H1 (cell line): ENCODE measurements at regions not wholly inside any gene's neighbourhood (a gene's known extent, or its start where the extent isn't known, plus 50 kb on each side); places are given as distances from the start of the nearest gene placed in this dataset.

Experiments used
- ATF2 ChIP-seq: IDR thresholded peaks from 2 replicates; pipeline ENCODE4 v1.6.1; 2012; ENCODE audit warnings: low read length, inconsistent platforms
- EZH2 ChIP-seq: fragments of 200-600 bp; sonication (generic); IDR thresholded peaks from 2 replicates; pipeline ENCODE4 v1.7.1; 2012; ENCODE audit warnings: low read depth, mild to moderate bottlenecking, moderate library complexity, low read length, inconsistent platforms; ENCODE audit not compliant: severe bottlenecking
- HDAC6 ChIP-seq: IDR thresholded peaks from one replicate; pipeline ENCODE4 v1.7.1; 2012; ENCODE audit warnings: low read depth, mild to moderate bottlenecking, inconsistent platforms, low read length, moderate library complexity
- POLR2A ChIP-seq, 2 experiments: IDR thresholded peaks; 1 replicate in 1 of 2; 2 replicates in 1 of 2; pipeline ENCODE4 v1.6.1; 2011; ENCODE audit warnings: low read depth in 2 of 2, low read length in 2 of 2, mild to moderate bottlenecking in 2 of 2; ENCODE audit errors: control extremely low read depth in 1 of 2
- SIX5 ChIP-seq: IDR thresholded peaks from 2 replicates; pipeline ENCODE4 v1.6.1; 2011; ENCODE audit warnings: mild to moderate bottlenecking, low read depth, low read length
- SP1 ChIP-seq: IDR thresholded peaks from 2 replicates; pipeline ENCODE4 v1.6.1; 2011; ENCODE audit warnings: low read depth, low read length
- SRF ChIP-seq: IDR thresholded peaks from 2 replicates; pipeline ENCODE4 v1.6.1; 2011; ENCODE audit warnings: mild to moderate bottlenecking, low read depth, low read length, moderate library complexity
- TAF7 ChIP-seq: optimal IDR thresholded peaks from 2 replicates; pipeline ENCODE3; 2011; ENCODE audit warnings: low read depth, mild to moderate bottlenecking, inconsistent platforms, low read length, moderate library complexity, borderline replicate concordance
- TBP ChIP-seq: IDR thresholded peaks from 2 replicates; pipeline ENCODE4 v1.6.1; 2011; ENCODE audit warnings: low read depth, low read length, improper control_type of control experiment
- TF ChIP-seq, protein P1 (sequence below), 3 experiments: IDR thresholded peaks; 1 replicate in 2 of 3; 2 replicates in 1 of 3; pipeline versions ENCODE4 v1.5.1 to v1.6.1; 2011; ENCODE audit warnings: low read length in 3 of 3, mild to moderate bottlenecking in 3 of 3, inconsistent platforms in 2 of 3, low read depth in 1 of 3, moderate library complexity in 1 of 3; ENCODE audit not compliant: insufficient read depth in 1 of 3; ENCODE audit errors: control extremely low read depth in 1 of 3
- TF ChIP-seq, protein P2 (sequence below): IDR thresholded peaks from 2 replicates; pipeline ENCODE4 v1.6.1; 2011; ENCODE audit warnings: low read length, improper control_type of control experiment

GRCh38 chr11:93905384-93905783, 55.0 kb upstream of the VSTM5 start:
- no peak for TF ChIP-seq SP1
- no peak for TF ChIP-seq TAF7
- TF ChIP-seq ATF2, result no peak
- TF ChIP-seq EZH2, result no peak
- TF ChIP-seq, protein P1, sequence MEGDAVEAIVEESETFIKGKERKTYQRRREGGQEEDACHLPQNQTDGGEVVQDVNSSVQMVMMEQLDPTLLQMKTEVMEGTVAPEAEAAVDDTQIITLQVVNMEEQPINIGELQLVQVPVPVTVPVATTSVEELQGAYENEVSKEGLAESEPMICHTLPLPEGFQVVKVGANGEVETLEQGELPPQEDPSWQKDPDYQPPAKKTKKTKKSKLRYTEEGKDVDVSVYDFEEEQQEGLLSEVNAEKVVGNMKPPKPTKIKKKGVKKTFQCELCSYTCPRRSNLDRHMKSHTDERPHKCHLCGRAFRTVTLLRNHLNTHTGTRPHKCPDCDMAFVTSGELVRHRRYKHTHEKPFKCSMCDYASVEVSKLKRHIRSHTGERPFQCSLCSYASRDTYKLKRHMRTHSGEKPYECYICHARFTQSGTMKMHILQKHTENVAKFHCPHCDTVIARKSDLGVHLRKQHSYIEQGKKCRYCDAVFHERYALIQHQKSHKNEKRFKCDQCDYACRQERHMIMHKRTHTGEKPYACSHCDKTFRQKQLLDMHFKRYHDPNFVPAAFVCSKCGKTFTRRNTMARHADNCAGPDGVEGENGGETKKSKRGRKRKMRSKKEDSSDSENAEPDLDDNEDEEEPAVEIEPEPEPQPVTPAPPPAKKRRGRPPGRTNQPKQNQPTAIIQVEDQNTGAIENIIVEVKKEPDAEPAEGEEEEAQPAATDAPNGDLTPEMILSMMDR (IDR thresholded peaks at IDR 0.05; ENCODE audit: control extremely low read depth in 1 of 3, insufficient read depth in 1 of 3, low read depth in 1 of 3, low read length in 3 of 3), result no peak
- no peak for TF ChIP-seq HDAC6
- TF ChIP-seq, protein P2, sequence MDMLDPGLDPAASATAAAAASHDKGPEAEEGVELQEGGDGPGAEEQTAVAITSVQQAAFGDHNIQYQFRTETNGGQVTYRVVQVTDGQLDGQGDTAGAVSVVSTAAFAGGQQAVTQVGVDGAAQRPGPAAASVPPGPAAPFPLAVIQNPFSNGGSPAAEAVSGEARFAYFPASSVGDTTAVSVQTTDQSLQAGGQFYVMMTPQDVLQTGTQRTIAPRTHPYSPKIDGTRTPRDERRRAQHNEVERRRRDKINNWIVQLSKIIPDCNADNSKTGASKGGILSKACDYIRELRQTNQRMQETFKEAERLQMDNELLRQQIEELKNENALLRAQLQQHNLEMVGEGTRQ, result no peak
- no peak for TF ChIP-seq TBP
- no peak for TF ChIP-seq SIX5
- TF ChIP-seq SRF, result no peak
- TF ChIP-seq POLR2A (IDR thresholded peaks at IDR 0.05; ENCODE audit: control extremely low read depth in 1 of 2, low read depth in 2 of 2, low read length in 2 of 2), result no peak
